ENCODE measurements at regions not wholly inside any gene's neighbourhood (a gene's known extent, or its start where the extent isn't known, plus 50 kb on each side); places are given as distances from the start of the nearest gene placed in this dataset. TPM values are rescaled to one million over a fixed set of nuclear protein-coding genes. Genes with fewer than 3 reads are reported as not detected.

GRCh38 chr5:116626945-116627679 lies 52.5 kb upstream of the SEMA6A start:
- Histone ChIP-seq H3K14ac (ENCODE audit: low read length) (no peak overlapping the region), H3K18ac (ENCODE audit: low read length) (no peak overlapping the region), H3K4me3 (ENCODE audit: low read length in 2 of 2) (no peak overlapping the region), H3K79me1 (ENCODE audit: low read depth, low read length) (no peaks in the 10 kb centered on the region), H3K23ac (ENCODE audit: low read depth, low read length, poor library complexity) (no peak overlapping the region), H4K8ac (ENCODE audit: low read depth, low read length) (no peak overlapping the region), H3K9me3 (replicated peaks in 1 of 2; ENCODE audit: control insufficient read depth in 2 of 2, insufficient read depth in 1 of 2, low read depth in 1 of 2, low read length in 2 of 2) (no peaks in the 10 kb centered on the region), H3K4ac (ENCODE audit: low read length) (no peak overlapping the region), H2AK5ac (ENCODE audit: low read depth, low read length) (no peak overlapping the region), H4K91ac (ENCODE audit: low read depth, low read length, poor library complexity) (no peak overlapping the region), H3K36me3 (replicated peaks in 1 of 2; ENCODE audit: control insufficient read depth in 2 of 2, insufficient read depth in 2 of 2, low read length in 2 of 2) (no peaks in the 10 kb centered on the region), H2BK12ac (ENCODE audit: low read length) (no peak overlapping the region), H2BK5ac (ENCODE audit: low read length) (no peak overlapping the region), H3K9ac (ENCODE audit: low read depth, low read length, poor library complexity) (no peak overlapping the region), H2BK120ac (ENCODE audit: low read depth, low read length) (no peak overlapping the region), H2BK15ac (ENCODE audit: low read length) (no peak overlapping the region), H3K27me3 (ENCODE audit: control insufficient read depth in 3 of 3, insufficient read depth in 3 of 3, low read depth in 1 of 3, low read length in 3 of 3) (no peaks in the 10 kb centered on the region), H3K4me2 (ENCODE audit: insufficient read depth, low read length, poor library complexity, severe bottlenecking) (no peak overlapping the region), H3K4me1 (ENCODE audit: control insufficient read depth in 2 of 2, insufficient read depth in 1 of 2, low read depth in 1 of 2, low read length in 2 of 2) (peaks cover 0 to 2% of the 10 kb centered on the region in 2 donors), H3K27ac (replicated peaks; ENCODE audit: low read length) (no peak overlapping the region), H2AFZ (ENCODE audit: low read length) (no peak overlapping the region)
- DNase-seq (ENCODE audit: low spot score): no peak
- no CpG with 5 or more reads among the region's 3 CpGs for WGBS, 2 donors (ENCODE audit: extremely low coverage in 2 of 2, insufficient read length in 2 of 2, insufficient replicate concordance in 1 of 2)

GRCh38 chr5:116626272-116626723 lies 51.7 kb upstream of the SEMA6A start:
- H3K4ac ChIP-seq (ENCODE audit: low read length): no peak overlapping the region
- H4K8ac ChIP-seq (ENCODE audit: low read depth, low read length): no peak overlapping the region
- H3K27ac ChIP-seq (replicated peaks; ENCODE audit: low read length): no peak overlapping the region
- no peak overlapping the region for H3K23ac ChIP-seq (ENCODE audit: low read depth, low read length, poor library complexity)
- whole genome bisulfite sequencing, 2 donors (ENCODE audit: extremely low coverage in 2 of 2, insufficient read length in 2 of 2, insufficient replicate concordance in 1 of 2): no CpG with 5 or more reads among the region's 13 CpGs
- no peak overlapping the region for H3K18ac ChIP-seq (ENCODE audit: low read length)
- H3K9ac ChIP-seq (ENCODE audit: low read depth, low read length, poor library complexity): no peak overlapping the region
- H3K79me1 ChIP-seq (ENCODE audit: low read depth, low read length): no peaks in the 10 kb centered on the region
- H3K4me1 ChIP-seq (ENCODE audit: control insufficient read depth in 2 of 2, insufficient read depth in 1 of 2, low read depth in 1 of 2, low read length in 2 of 2): peaks cover 5 to 8% of the 10 kb centered on the region in 2 donors
- no peak overlapping the region for H2AFZ ChIP-seq (ENCODE audit: low read length)
- no peak overlapping the region for H4K91ac ChIP-seq (ENCODE audit: low read depth, low read length, poor library complexity)
- no peak overlapping the region for H3K4me3 ChIP-seq (ENCODE audit: low read length in 2 of 2)
- H2BK120ac ChIP-seq (ENCODE audit: low read depth, low read length): no peak overlapping the region
- H2BK12ac ChIP-seq (ENCODE audit: low read length): no peak overlapping the region
- no peak overlapping the region for H2BK5ac ChIP-seq (ENCODE audit: low read length)
- no peaks in the 10 kb centered on the region for H3K27me3 ChIP-seq (ENCODE audit: control insufficient read depth in 3 of 3, insufficient read depth in 3 of 3, low read depth in 1 of 3, low read length in 3 of 3)
- H3K36me3 ChIP-seq (replicated peaks in 1 of 2; ENCODE audit: control insufficient read depth in 2 of 2, insufficient read depth in 2 of 2, low read length in 2 of 2): no peaks in the 10 kb centered on the region
- H3K14ac ChIP-seq (ENCODE audit: low read length): no peak overlapping the region
- H2BK15ac ChIP-seq (ENCODE audit: low read length): no peak overlapping the region
- H2AK5ac ChIP-seq (ENCODE audit: low read depth, low read length): no peak overlapping the region
- no peaks in the 10 kb centered on the region for H3K9me3 ChIP-seq (replicated peaks in 1 of 2; ENCODE audit: control insufficient read depth in 2 of 2, insufficient read depth in 1 of 2, low read depth in 1 of 2, low read length in 2 of 2)
- no peak overlapping the region for H3K4me2 ChIP-seq (ENCODE audit: insufficient read depth, low read length, poor library complexity, severe bottlenecking)
- no peak for DNase-seq (ENCODE audit: low spot score)

Small RNA genes in the stretch of these regions (small RNA-seq; reads per million reads assigned to genes)
- not detected for gene AC093534.1 (ENCODE audit: insufficient read depth)
- gene RNU7-34P (ENCODE audit: insufficient read depth): not detected

All from neuronal stem cell (in vitro differentiated cells).